Neural cell (in vitro differentiated cells): ENCODE measurements at regions not wholly inside any gene's neighbourhood (a gene's known extent, or its start where the extent isn't known, plus 50 kb on each side); places are given as distances from the start of the nearest gene placed in this dataset.

Experiments used
- CTCF ChIP-seq: fragments of 450-650 bp; IDR thresholded peaks from 2 replicates; pipeline ENCODE4 v1.5.1; 2014; ENCODE audit warnings: antibody characterized with exemption, mild to moderate bottlenecking, moderate library complexity; ENCODE audit not compliant: poor library complexity, severe bottlenecking
- EP300 ChIP-seq: fragments of 450-650 bp; conservative IDR thresholded peaks from 2 replicates; pipeline ENCODE4 v1.6.1; 2014; ENCODE audit warnings: antibody characterized with exemption, mild to moderate bottlenecking, moderate library complexity; ENCODE audit not compliant: poor library complexity, severe bottlenecking
- EZH2 ChIP-seq: fragments of 200-600, 300-800 bp; shearing (Covaris generic), sonication (generic); IDR thresholded peaks from 2 replicates; pipeline ENCODE4 v1.6.1; 2014; ENCODE audit warnings: antibody characterized with exemption, low read length, borderline replicate concordance, mild to moderate bottlenecking; ENCODE audit not compliant: insufficient read depth, poor library complexity, severe bottlenecking
- MXI1 ChIP-seq: fragments of 450-650 bp; conservative IDR thresholded peaks from 2 replicates; pipeline ENCODE4 v1.6.1; 2014; ENCODE audit warnings: antibody characterized with exemption, mild to moderate bottlenecking; ENCODE audit not compliant: poor library complexity, severe bottlenecking
- POLR2AphosphoS5 ChIP-seq: IDR thresholded peaks from 2 replicates; pipeline ENCODE4 v1.6.1; 2012
- RAD21 ChIP-seq: fragments of 450-650 bp; conservative IDR thresholded peaks from 2 replicates; pipeline ENCODE4 v1.6.1; 2014; ENCODE audit warnings: antibody characterized with exemption, mild to moderate bottlenecking, moderate library complexity
- SMC3 ChIP-seq: fragments of 450-650 bp; conservative IDR thresholded peaks from 2 replicates; pipeline ENCODE4 v1.6.1; 2014; ENCODE audit warnings: antibody characterized with exemption, mild to moderate bottlenecking, moderate library complexity; ENCODE audit not compliant: poor library complexity
- TAF1 ChIP-seq: IDR thresholded peaks from 2 replicates; pipeline ENCODE4 v1.6.1; 2012; ENCODE audit warnings: low read depth
- TF ChIP-seq, protein P1 (sequence below): IDR thresholded peaks from 2 replicates; pipeline ENCODE4 v1.6.1; 2012; ENCODE audit warnings: borderline replicate concordance

- TF ChIP-seq CTCF (no peak), SMC3 (no peak), EZH2 (no peak), TAF1 (no peak), POLR2AphosphoS5 (no peak), MXI1 (no peak), EP300 (no peak), RAD21 (no peak)
- TF ChIP-seq, protein P1, sequence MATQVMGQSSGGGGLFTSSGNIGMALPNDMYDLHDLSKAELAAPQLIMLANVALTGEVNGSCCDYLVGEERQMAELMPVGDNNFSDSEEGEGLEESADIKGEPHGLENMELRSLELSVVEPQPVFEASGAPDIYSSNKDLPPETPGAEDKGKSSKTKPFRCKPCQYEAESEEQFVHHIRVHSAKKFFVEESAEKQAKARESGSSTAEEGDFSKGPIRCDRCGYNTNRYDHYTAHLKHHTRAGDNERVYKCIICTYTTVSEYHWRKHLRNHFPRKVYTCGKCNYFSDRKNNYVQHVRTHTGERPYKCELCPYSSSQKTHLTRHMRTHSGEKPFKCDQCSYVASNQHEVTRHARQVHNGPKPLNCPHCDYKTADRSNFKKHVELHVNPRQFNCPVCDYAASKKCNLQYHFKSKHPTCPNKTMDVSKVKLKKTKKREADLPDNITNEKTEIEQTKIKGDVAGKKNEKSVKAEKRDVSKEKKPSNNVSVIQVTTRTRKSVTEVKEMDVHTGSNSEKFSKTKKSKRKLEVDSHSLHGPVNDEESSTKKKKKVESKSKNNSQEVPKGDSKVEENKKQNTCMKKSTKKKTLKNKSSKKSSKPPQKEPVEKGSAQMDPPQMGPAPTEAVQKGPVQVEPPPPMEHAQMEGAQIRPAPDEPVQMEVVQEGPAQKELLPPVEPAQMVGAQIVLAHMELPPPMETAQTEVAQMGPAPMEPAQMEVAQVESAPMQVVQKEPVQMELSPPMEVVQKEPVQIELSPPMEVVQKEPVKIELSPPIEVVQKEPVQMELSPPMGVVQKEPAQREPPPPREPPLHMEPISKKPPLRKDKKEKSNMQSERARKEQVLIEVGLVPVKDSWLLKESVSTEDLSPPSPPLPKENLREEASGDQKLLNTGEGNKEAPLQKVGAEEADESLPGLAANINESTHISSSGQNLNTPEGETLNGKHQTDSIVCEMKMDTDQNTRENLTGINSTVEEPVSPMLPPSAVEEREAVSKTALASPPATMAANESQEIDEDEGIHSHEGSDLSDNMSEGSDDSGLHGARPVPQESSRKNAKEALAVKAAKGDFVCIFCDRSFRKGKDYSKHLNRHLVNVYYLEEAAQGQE = no peak
These were observed 284.2 kb upstream of the CHD6 start for GRCh38 chr20:41902346-41902745.
